ENCODE measurements at regions not wholly inside any gene's neighbourhood (a gene's known extent, or its start where the extent isn't known, plus 50 kb on each side); places are given as distances from the start of the nearest gene placed in this dataset.
A peak's percentile ranks its signal among the peaks of the same experiment; 100 is the strongest.
"Not testable (repeated sequence)": the region's sequence is repeated elsewhere in the genome, so short reads cannot be mapped to it uniquely, and the experiment has no call there.

GRCh38 chr3:55252921-55253320 is 234.2 kb downstream of the WNT5A start:
- DNase-seq = no peak
- intact Hi-C loops (cut with DNase I) = no loop called here
- ATAC-seq = peak in 1 of 2 donors; percentile 54

GRCh38 chr3:55249156-55249555 is 237.9 kb downstream of the WNT5A start:
- intact Hi-C loops (cut with DNase I); ATAC-seq; DNase-seq: not testable (repeated sequence)

- intact Hi-C loops (cut with DNase I) = no loop called here
- no peak for ATAC-seq
- DNase-seq = no peak
Measured at GRCh38 chr3:55247666-55248065, 239.4 kb downstream of the WNT5A start.

- intact Hi-C loops (cut with DNase I) = no loop called here
- no peak for DNase-seq
- no peak for ATAC-seq
Measured at GRCh38 chr3:55246033-55246432, 241.1 kb downstream of the WNT5A start.

- intact Hi-C loops (cut with DNase I) = no loop called here
- DNase-seq (no peak), ATAC-seq (no peak)
Measured at GRCh38 chr3:55245351-55245750, 241.8 kb downstream of the WNT5A start.

GRCh38 chr3:55244247-55244646 is 242.9 kb downstream of the WNT5A start:
- no peak for ATAC-seq

GRCh38 chr3:55243678-55244077 is 243.4 kb downstream of the WNT5A start:
- intact Hi-C loops (cut with DNase I) = no loop called here
- ATAC-seq (no peak), DNase-seq (no peak)

More at GRCh38 chr3:55244247-55244646, 242.9 kb downstream of the WNT5A start:
- intact Hi-C loops (cut with DNase I) = no loop called here
- no peak for DNase-seq

GRCh38 chr3:55242921-55243320 is 244.2 kb downstream of the WNT5A start:
- no peak for DNase-seq
- intact Hi-C loops (cut with DNase I) = no loop called here
- ATAC-seq = no peak

- intact Hi-C loops (cut with DNase I) = no loop called here
- ATAC-seq (no peak), DNase-seq (no peak)
Measured at GRCh38 chr3:55241098-55241497, 246.0 kb downstream of the WNT5A start.

GRCh38 chr3:55235416-55235815 is 251.7 kb downstream of the WNT5A start:
- ATAC-seq = no peak
- no peak for DNase-seq
- intact Hi-C loops (cut with DNase I) = no loop called here

GRCh38 chr3:55226696-55227095 is 260.4 kb downstream of the WNT5A start:
- DNase-seq (no peak), ATAC-seq (no peak)
- intact Hi-C loops (cut with DNase I) = no loop called here

GRCh38 chr3:55218577-55218976 is 268.5 kb downstream of the WNT5A start:
- intact Hi-C loops (cut with DNase I) = no loop called here

GRCh38 chr3:55207744-55208143 is 279.4 kb downstream of the WNT5A start:
- ATAC-seq (no peak), DNase-seq (no peak)
- intact Hi-C loops (cut with DNase I) = no loop called here

More at GRCh38 chr3:55218577-55218976, 268.5 kb downstream of the WNT5A start:
- no peak for ATAC-seq
- DNase-seq = no peak

GRCh38 chr3:55205990-55206389 is 278.1 kb upstream of the LRTM1 start:
- intact Hi-C loops (cut with DNase I) = no loop called here
- DNase-seq = no peak
- ATAC-seq = no peak

- ATAC-seq (peak in 1 of 2 donors; percentile 52), DNase-seq (no peak)
- intact Hi-C loops (cut with DNase I) = no loop called here
Measured at GRCh38 chr3:55204417-55204816, 276.6 kb upstream of the LRTM1 start.

GRCh38 chr3:55203546-55203945 is 275.7 kb upstream of the LRTM1 start:
- intact Hi-C loops (cut with DNase I) = no loop called here
- no peak for ATAC-seq
- DNase-seq = no peak

- ATAC-seq = no peak
- DNase-seq = no peak
- intact Hi-C loops (cut with DNase I) = no loop called here
Measured at GRCh38 chr3:55203006-55203405, 275.1 kb upstream of the LRTM1 start.

GRCh38 chr3:55202326-55202725 is 274.5 kb upstream of the LRTM1 start:
- intact Hi-C loops (cut with DNase I) = no loop called here
- no peak for ATAC-seq

GRCh38 chr3:55201779-55202178 is 273.9 kb upstream of the LRTM1 start:
- intact Hi-C loops (cut with DNase I) = no loop called here
- DNase-seq (no peak), ATAC-seq (no peak)

More at GRCh38 chr3:55202326-55202725, 274.5 kb upstream of the LRTM1 start:
- no peak for DNase-seq

GRCh38 chr3:55200906-55201305 is 273.0 kb upstream of the LRTM1 start:
- intact Hi-C loops (cut with DNase I) = no loop called here
- DNase-seq = no peak
- no peak for ATAC-seq

GRCh38 chr3:55198554-55198953 is 270.7 kb upstream of the LRTM1 start:
- peak in 1 of 2 donors; percentile 93 for ATAC-seq
- intact Hi-C loops (cut with DNase I) = no loop called here
- DNase-seq = no peak

- intact Hi-C loops (cut with DNase I) = no loop called here
- no peak for ATAC-seq
- no peak for DNase-seq
Measured at GRCh38 chr3:55197021-55197420, 269.2 kb upstream of the LRTM1 start.

Measured in left cardiac atrium (tissue), 4 donors.